Coronary artery (tissue), 2 donors: ENCODE measurements at regions not wholly inside any gene's neighbourhood (a gene's known extent, or its start where the extent isn't known, plus 50 kb on each side); places are given as distances from the start of the nearest gene placed in this dataset.

Source experiments
- DNase-seq: peaks from one replicate; pipeline ENCODE4 v3.0.0-alpha.2; 2017; ENCODE audit warnings: low spot score
- H3K27ac ChIP-seq, 2 donors: fragments of 200-600 bp; sonication (generic); one replicate each; pipeline ENCODE4 v1.5.1; 2016 to 2019
- H3K4me3 ChIP-seq: fragments of 200-600 bp; sonication (generic); 2 replicates; pipeline ENCODE4 v1.5.1; 2016; ENCODE audit warnings: mild to moderate bottlenecking, moderate library complexity
- TF ChIP-seq, protein P1 (sequence below): fragments of 200-600 bp; sonication (generic); IDR thresholded peaks from one replicate; pipeline ENCODE4 v1.5.1; 2019; ENCODE audit warnings: antibody characterized with exemption

GRCh38 chr18:41244591-41245037 is 710.4 kb upstream of the PIK3C3 start:
- no peak overlapping the region for H3K27ac ChIP-seq
- H3K4me3 ChIP-seq = no peak overlapping the region
- TF ChIP-seq, protein P1, sequence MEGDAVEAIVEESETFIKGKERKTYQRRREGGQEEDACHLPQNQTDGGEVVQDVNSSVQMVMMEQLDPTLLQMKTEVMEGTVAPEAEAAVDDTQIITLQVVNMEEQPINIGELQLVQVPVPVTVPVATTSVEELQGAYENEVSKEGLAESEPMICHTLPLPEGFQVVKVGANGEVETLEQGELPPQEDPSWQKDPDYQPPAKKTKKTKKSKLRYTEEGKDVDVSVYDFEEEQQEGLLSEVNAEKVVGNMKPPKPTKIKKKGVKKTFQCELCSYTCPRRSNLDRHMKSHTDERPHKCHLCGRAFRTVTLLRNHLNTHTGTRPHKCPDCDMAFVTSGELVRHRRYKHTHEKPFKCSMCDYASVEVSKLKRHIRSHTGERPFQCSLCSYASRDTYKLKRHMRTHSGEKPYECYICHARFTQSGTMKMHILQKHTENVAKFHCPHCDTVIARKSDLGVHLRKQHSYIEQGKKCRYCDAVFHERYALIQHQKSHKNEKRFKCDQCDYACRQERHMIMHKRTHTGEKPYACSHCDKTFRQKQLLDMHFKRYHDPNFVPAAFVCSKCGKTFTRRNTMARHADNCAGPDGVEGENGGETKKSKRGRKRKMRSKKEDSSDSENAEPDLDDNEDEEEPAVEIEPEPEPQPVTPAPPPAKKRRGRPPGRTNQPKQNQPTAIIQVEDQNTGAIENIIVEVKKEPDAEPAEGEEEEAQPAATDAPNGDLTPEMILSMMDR = no peak
- DNase-seq = no peak

DNA sequence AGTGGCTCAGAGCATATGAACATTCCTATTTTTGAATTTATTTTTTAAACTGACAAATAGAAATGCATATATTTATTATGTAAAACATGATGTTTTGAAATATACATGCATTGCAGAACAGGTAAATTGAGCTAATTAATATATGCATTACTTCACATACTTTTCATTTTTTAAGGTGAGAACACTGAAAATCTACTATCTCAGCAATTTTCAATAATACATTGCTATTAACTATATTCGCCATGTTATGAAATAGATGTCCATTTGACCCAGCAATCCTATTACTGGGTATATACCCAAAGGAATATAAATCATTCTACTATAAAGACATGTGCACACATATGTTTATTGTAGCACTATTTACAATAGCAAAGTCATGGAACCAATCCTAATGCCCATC is 717.7 kb upstream of the PIK3C3 start:
- Histone ChIP-seq H3K27ac (no peak overlapping the region), H3K4me3 (no peak overlapping the region)
- DNase-seq = no peak
- TF ChIP-seq, protein P1 = no peak

DNA sequence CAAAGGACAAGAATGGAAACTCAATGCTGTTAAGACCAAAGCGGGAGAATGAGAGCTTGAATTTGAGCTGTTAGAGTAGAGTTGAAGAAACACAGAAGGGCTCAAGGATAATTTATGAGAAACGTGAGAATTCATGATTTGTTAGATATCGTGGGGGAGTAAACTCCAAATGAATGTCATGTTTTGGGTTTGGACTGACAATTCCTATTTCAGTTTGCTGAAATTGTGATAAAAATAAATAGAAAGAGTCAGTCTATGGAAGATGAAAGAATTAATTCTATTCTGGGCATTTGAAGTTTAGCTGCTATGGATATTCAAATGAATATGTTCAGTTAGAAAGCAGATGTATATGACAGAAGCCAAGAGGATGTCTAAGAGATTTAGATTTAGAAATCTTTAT is 723.4 kb upstream of the PIK3C3 start:
- Histone ChIP-seq H3K4me3 (no peak overlapping the region), H3K27ac (no peak overlapping the region)
- TF ChIP-seq, protein P1 = no peak
- DNase-seq = no peak

GRCh38 chr18:41227993-41228392 is 727.0 kb upstream of the PIK3C3 start:
- DNase-seq = no peak
- TF ChIP-seq, protein P1 = no peak
- no peak overlapping the region for H3K27ac ChIP-seq
- H3K4me3 ChIP-seq = no peak overlapping the region

DNA sequence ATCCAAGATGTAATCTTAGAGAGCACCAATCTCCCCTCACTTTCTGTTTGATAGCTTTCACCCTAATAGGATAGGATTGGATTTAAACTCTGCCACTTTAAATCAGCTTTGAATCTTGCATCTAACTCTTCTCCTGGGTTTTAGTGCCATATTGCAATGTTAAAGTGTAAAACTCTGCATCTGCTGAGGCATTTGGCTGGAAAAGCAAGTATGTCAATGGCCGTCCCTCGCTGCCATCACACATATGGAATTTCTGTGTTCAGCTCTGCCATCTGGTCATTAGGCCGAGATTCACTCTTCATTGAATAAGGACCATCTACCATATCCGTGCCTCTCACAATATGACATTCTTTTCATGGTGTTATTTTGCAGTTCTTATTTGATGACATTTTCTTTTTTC is 728.1 kb upstream of the PIK3C3 start:
- Histone ChIP-seq H3K4me3 (no peak overlapping the region), H3K27ac (no peak overlapping the region)
- TF ChIP-seq, protein P1 = no peak
- no peak for DNase-seq

- no peak overlapping the region for H3K4me3 ChIP-seq
- no peak overlapping the region for H3K27ac ChIP-seq
These were observed 728.8 kb upstream of the PIK3C3 start for GRCh38 chr18:41226186-41226585.

DNA sequence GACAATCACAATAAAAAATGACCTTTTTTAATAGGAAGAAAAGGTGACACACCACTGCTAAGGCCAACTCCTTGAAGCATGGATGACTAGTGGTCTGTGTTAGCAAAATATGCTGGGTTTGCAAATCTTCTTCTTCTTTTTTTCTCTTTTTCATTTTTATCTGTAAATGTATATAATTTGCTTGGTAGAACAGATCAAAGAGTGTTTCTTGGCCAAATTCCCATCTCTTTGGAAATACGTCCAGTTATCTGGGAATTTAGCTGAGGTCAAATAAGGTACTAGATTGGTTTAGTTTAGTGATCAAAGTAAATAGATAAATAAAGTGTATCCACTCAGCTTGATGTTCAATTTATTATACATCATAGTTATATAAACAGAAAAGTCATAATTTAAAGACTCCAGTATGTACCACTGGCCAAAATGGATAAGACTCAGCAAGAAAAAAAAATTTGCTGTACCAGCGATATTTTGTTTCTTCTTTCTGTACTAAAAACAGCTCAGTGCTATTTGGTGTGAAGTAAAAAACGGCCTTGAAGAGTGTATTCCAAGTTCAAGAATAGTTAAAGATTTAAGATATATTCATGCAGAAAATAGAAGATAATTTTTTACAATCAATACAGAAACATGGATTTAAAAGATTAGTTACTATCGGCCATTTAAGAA is 738.6 kb upstream of the PIK3C3 start:
- no peak for DNase-seq

More at GRCh38 chr18:41226186-41226585, 728.8 kb upstream of the PIK3C3 start:
- TF ChIP-seq, protein P1 = no peak
- DNase-seq = no peak

More for the DNA sequence above, 738.6 kb upstream of the PIK3C3 start:
- no peak overlapping the region for H3K27ac ChIP-seq
- TF ChIP-seq, protein P1 = no peak
- H3K4me3 ChIP-seq = no peak overlapping the region
